HG02588 (cell line): ENCODE measurements at regions not wholly inside any gene's neighbourhood (a gene's known extent, or its start where the extent isn't known, plus 50 kb on each side); places are given as distances from the start of the nearest gene placed in this dataset.
A peak's percentile ranks its signal among the peaks of the same experiment; 100 is the strongest.

Experiments used
- ATAC-seq: cut with Tn5 transposase; IDR thresholded peaks from one replicate; pipeline ENCODE4 v1.9.1; 2021; ENCODE audit warnings: mild to moderate bottlenecking, moderate library complexity; ENCODE audit not compliant: unreplicated experiment

DNA sequence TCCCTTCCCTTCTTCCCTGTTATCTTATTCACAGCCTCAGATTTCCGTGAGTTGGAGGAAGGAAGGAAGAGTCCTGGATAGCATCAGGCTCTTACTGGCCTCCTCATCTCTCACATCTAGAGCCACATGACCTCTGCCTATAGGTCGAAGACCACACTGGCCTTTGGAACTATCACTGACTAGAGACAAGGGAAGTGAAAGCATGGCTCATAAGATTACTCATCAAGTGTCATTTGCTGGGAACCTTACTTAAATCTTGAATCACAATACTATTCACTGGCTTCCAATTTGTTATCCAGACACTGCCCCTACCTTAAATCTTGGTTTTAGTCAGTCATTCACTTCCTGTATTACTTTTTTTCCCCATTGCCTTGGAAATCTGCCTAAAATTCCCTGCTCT lies 61.6 kb upstream of the MTMR8 start:
- ATAC-seq = peak; percentile 55

DNA sequence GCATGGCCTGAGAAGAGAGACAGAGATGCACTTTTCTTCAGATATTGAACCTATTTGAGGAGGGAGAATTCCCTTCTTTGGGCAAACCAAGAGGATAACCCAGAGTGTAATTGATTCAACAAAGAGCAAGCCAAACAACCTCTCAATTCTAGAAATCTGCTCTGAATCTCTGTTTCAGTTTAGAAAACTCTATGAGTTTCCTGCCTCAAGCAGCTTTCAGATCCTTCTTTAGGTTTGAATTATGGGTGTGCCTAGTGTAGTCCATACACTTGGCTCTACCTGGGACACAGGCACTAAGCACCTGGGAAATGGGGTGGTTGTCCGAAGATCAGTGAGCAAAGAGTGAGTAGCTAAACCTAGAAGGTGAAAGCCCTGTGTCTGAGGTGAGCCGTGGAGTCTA lies 52.0 kb upstream of the MTMR8 start:
- no peak for ATAC-seq
